Uterus (tissue), 2 donors: ENCODE measurements at regions not wholly inside any gene's neighbourhood (a gene's known extent, or its start where the extent isn't known, plus 50 kb on each side); places are given as distances from the start of the nearest gene placed in this dataset.

Source experiments
- POLR2A ChIP-seq, 2 donors: fragments of 450-650 bp; IDR thresholded peaks; one replicate each; pipeline ENCODE4 v1.6.1; 2016; ENCODE audit warnings: antibody characterized with exemption in 2 of 2, mild to moderate bottlenecking in 1 of 2, moderate library complexity in 1 of 2
- TF ChIP-seq, protein P1 (sequence below), 4 experiments: fragments of 200-600 bp in 2 of 4; fragments of 450-650 bp in 2 of 4; sonication (generic) in 2 of 4; IDR thresholded peaks; one replicate each; pipeline ENCODE4 v1.5.1; 2016 to 2019; ENCODE audit warnings: antibody characterized with exemption in 4 of 4, mild to moderate bottlenecking in 2 of 4, moderate library complexity in 1 of 4

DNA sequence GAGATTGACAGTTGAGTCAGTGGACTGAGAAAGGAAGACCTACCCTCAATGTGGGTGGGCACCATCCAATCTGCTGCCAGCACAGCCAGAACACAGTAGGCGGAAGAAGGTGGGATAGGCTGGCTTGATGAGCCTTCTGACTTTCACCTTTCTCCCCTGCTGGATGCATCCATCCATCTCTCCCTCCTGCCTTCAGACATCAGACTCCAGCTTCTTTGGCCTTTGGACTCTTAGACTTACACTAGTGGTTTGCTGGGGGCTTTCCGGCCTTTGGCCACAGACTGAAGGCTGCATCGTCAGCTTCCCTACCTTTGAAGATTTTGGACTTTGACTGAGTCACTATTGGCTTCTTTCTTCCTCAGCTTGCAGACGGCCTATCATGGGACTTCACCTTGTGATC is 456.5 kb upstream of the MIS18BP1 start:
- TF ChIP-seq, protein P1, sequence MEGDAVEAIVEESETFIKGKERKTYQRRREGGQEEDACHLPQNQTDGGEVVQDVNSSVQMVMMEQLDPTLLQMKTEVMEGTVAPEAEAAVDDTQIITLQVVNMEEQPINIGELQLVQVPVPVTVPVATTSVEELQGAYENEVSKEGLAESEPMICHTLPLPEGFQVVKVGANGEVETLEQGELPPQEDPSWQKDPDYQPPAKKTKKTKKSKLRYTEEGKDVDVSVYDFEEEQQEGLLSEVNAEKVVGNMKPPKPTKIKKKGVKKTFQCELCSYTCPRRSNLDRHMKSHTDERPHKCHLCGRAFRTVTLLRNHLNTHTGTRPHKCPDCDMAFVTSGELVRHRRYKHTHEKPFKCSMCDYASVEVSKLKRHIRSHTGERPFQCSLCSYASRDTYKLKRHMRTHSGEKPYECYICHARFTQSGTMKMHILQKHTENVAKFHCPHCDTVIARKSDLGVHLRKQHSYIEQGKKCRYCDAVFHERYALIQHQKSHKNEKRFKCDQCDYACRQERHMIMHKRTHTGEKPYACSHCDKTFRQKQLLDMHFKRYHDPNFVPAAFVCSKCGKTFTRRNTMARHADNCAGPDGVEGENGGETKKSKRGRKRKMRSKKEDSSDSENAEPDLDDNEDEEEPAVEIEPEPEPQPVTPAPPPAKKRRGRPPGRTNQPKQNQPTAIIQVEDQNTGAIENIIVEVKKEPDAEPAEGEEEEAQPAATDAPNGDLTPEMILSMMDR (IDR thresholded peaks at IDR 0.05), result no peak
- no peak for TF ChIP-seq POLR2A (IDR thresholded peaks at IDR 0.05)
